ENCODE measurements at regions not wholly inside any gene's neighbourhood (a gene's known extent, or its start where the extent isn't known, plus 50 kb on each side); places are given as distances from the start of the nearest gene placed in this dataset.

GRCh38 chr9:135342206-135343130, 137.1 kb upstream of the PPP1R26 start:
- Mint-ChIP-seq H3K4me3 (no peak overlapping the region), H3K36me3 (ENCODE audit: low read depth) (no peaks in the 10 kb centered on the region), H3K4me1 (no peaks in the 10 kb centered on the region), H3K27me3 (peaks cover 48% of the 10 kb centered on the region), H3K27ac (no peak overlapping the region)
- DNase-seq (no peak), ATAC-seq (no peak)
- no peaks in the 10 kb centered on the region for H3K9me3 ChIP-seq (ENCODE audit: control insufficient read depth, low read length, poor library complexity, severe bottlenecking)

- no peak for ATAC-seq
- no peak overlapping the region for H3K4me3 Mint-ChIP-seq
- no peak for DNase-seq
- no peaks in the 10 kb centered on the region for H3K36me3 Mint-ChIP-seq (ENCODE audit: low read depth)
- H3K27ac Mint-ChIP-seq, result no peak overlapping the region
- no peaks in the 10 kb centered on the region for H3K4me1 Mint-ChIP-seq
- no peaks in the 10 kb centered on the region for H3K9me3 ChIP-seq (ENCODE audit: control insufficient read depth, low read length, poor library complexity, severe bottlenecking)
- peaks cover 53% of the 10 kb centered on the region for H3K27me3 Mint-ChIP-seq
Measured at GRCh38 chr9:135343136-135343535, 136.4 kb upstream of the PPP1R26 start.

- H3K9me3 ChIP-seq (ENCODE audit: control insufficient read depth, low read length, poor library complexity, severe bottlenecking), result no peaks in the 10 kb centered on the region
- H3K36me3 Mint-ChIP-seq (ENCODE audit: low read depth), result no peaks in the 10 kb centered on the region
- peaks cover 58% of the 10 kb centered on the region for H3K27me3 Mint-ChIP-seq
- no peak overlapping the region for H3K4me3 Mint-ChIP-seq
- peak in 2 of 3 donors; percentile 36 to 44 for DNase-seq
- H3K4me1 Mint-ChIP-seq, result no peaks in the 10 kb centered on the region
- peak; percentile 27 for ATAC-seq
- no peak overlapping the region for H3K27ac Mint-ChIP-seq
Measured at GRCh38 chr9:135343837-135344522, 135.6 kb upstream of the PPP1R26 start.

- no peak for DNase-seq
- H3K4me1 Mint-ChIP-seq, result no peaks in the 10 kb centered on the region
- H3K27me3 Mint-ChIP-seq, result peaks cover 61% of the 10 kb centered on the region
- no peak overlapping the region for H3K27ac Mint-ChIP-seq
- no peak for ATAC-seq
- H3K36me3 Mint-ChIP-seq (ENCODE audit: low read depth), result no peaks in the 10 kb centered on the region
- H3K9me3 ChIP-seq (ENCODE audit: control insufficient read depth, low read length, poor library complexity, severe bottlenecking), result no peaks in the 10 kb centered on the region
- no peak overlapping the region for H3K4me3 Mint-ChIP-seq
Measured at GRCh38 chr9:135344523-135344901, 135.1 kb upstream of the PPP1R26 start.

GRCh38 chr9:135344915-135345500, 134.6 kb upstream of the PPP1R26 start:
- H3K27me3 Mint-ChIP-seq, result peaks cover 63% of the 10 kb centered on the region
- no peaks in the 10 kb centered on the region for H3K4me1 Mint-ChIP-seq
- DNase-seq (no peak), ATAC-seq (no peak)
- no peaks in the 10 kb centered on the region for H3K36me3 Mint-ChIP-seq (ENCODE audit: low read depth)
- no peak overlapping the region for H3K27ac Mint-ChIP-seq
- no peak overlapping the region for H3K4me3 Mint-ChIP-seq
- no peaks in the 10 kb centered on the region for H3K9me3 ChIP-seq (ENCODE audit: control insufficient read depth, low read length, poor library complexity, severe bottlenecking)

GRCh38 chr9:135345775-135346433, 133.7 kb upstream of the PPP1R26 start:
- Mint-ChIP-seq H3K4me3 (no peak overlapping the region), H3K4me1 (no peaks in the 10 kb centered on the region), H3K27me3 (peaks cover 62% of the 10 kb centered on the region), H3K36me3 (ENCODE audit: low read depth) (no peaks in the 10 kb centered on the region), H3K27ac (no peak overlapping the region)
- DNase-seq, result no peak
- no peak for ATAC-seq
- H3K9me3 ChIP-seq (ENCODE audit: control insufficient read depth, low read length, poor library complexity, severe bottlenecking), result no peaks in the 10 kb centered on the region

- H3K9me3 ChIP-seq (ENCODE audit: control insufficient read depth, low read length, poor library complexity, severe bottlenecking), result no peaks in the 10 kb centered on the region
- H3K27me3 Mint-ChIP-seq, result peaks cover 63% of the 10 kb centered on the region
- no peak for DNase-seq
- H3K4me1 Mint-ChIP-seq, result no peaks in the 10 kb centered on the region
- no peaks in the 10 kb centered on the region for H3K36me3 Mint-ChIP-seq (ENCODE audit: low read depth)
- ATAC-seq, result no peak
- H3K4me3 Mint-ChIP-seq, result no peak overlapping the region
- no peak overlapping the region for H3K27ac Mint-ChIP-seq
Measured at GRCh38 chr9:135346438-135347050, 133.0 kb upstream of the PPP1R26 start.

- DNase-seq (no peak), ATAC-seq (no peak)
- H3K9me3 ChIP-seq (ENCODE audit: control insufficient read depth, low read length, poor library complexity, severe bottlenecking), result no peaks in the 10 kb centered on the region
- Mint-ChIP-seq H3K27ac (no peak overlapping the region), H3K36me3 (ENCODE audit: low read depth) (no peaks in the 10 kb centered on the region), H3K4me1 (no peaks in the 10 kb centered on the region), H3K27me3 (peaks cover 72% of the 10 kb centered on the region), H3K4me3 (no peak overlapping the region)
Measured at GRCh38 chr9:135347461-135347860, 132.1 kb upstream of the PPP1R26 start.

- Mint-ChIP-seq H3K4me3 (no peak overlapping the region), H3K27ac (no peak overlapping the region), H3K27me3 (peaks cover 70% of the 10 kb centered on the region), H3K4me1 (no peaks in the 10 kb centered on the region), H3K36me3 (ENCODE audit: low read depth) (no peaks in the 10 kb centered on the region)
- ATAC-seq (no peak), DNase-seq (no peak)
- H3K9me3 ChIP-seq (ENCODE audit: control insufficient read depth, low read length, poor library complexity, severe bottlenecking), result no peaks in the 10 kb centered on the region
Measured at GRCh38 chr9:135348076-135348787, 131.3 kb upstream of the PPP1R26 start.

- no peak overlapping the region for H3K27ac Mint-ChIP-seq
- no peak overlapping the region for H3K4me3 Mint-ChIP-seq
- H3K4me1 Mint-ChIP-seq, result no peaks in the 10 kb centered on the region
- ATAC-seq (no peak), DNase-seq (no peak)
- no peaks in the 10 kb centered on the region for H3K36me3 Mint-ChIP-seq (ENCODE audit: low read depth)
- H3K9me3 ChIP-seq (ENCODE audit: control insufficient read depth, low read length, poor library complexity, severe bottlenecking), result no peaks in the 10 kb centered on the region
- H3K27me3 Mint-ChIP-seq, result peaks cover 64% of the 10 kb centered on the region
Measured at GRCh38 chr9:135348788-135349150, 130.8 kb upstream of the PPP1R26 start.

- no peaks in the 10 kb centered on the region for H3K9me3 ChIP-seq (ENCODE audit: control insufficient read depth, low read length, poor library complexity, severe bottlenecking)
- ATAC-seq (no peak), DNase-seq (no peak)
- H3K4me1 Mint-ChIP-seq, result no peaks in the 10 kb centered on the region
- H3K27ac Mint-ChIP-seq, result no peak overlapping the region
- H3K27me3 Mint-ChIP-seq, result peaks cover 59% of the 10 kb centered on the region
- no peaks in the 10 kb centered on the region for H3K36me3 Mint-ChIP-seq (ENCODE audit: low read depth)
- H3K4me3 Mint-ChIP-seq, result no peak overlapping the region
Measured at GRCh38 chr9:135349212-135350002, 130.2 kb upstream of the PPP1R26 start.

- Mint-ChIP-seq H3K36me3 (ENCODE audit: low read depth) (no peaks in the 10 kb centered on the region), H3K27ac (no peak overlapping the region), H3K27me3 (peaks cover 53% of the 10 kb centered on the region), H3K4me3 (no peak overlapping the region), H3K4me1 (no peaks in the 10 kb centered on the region)
- DNase-seq (no peak), ATAC-seq (no peak)
- H3K9me3 ChIP-seq (ENCODE audit: control insufficient read depth, low read length, poor library complexity, severe bottlenecking), result no peaks in the 10 kb centered on the region
Measured at GRCh38 chr9:135350003-135350315, 129.6 kb upstream of the PPP1R26 start.

Measured in T-helper 17 cell (primary cell).